Endothelial cell of umbilical vein (primary cell): ENCODE measurements at regions not wholly inside any gene's neighbourhood (a gene's known extent, or its start where the extent isn't known, plus 50 kb on each side); places are given as distances from the start of the nearest gene placed in this dataset.

Experiments
- BruUV-seq: library from RNA; stranded (reverse); fragments of 400-500 nt; replicated peaks from 2 replicates; lab custom pipeline; 2021; lab: Mats Ljungman, UMichigan
- CTCF ChIA-PET: fragments of 300-600, 350-600 bp; sonication (Branson Sonifier 250); formaldehyde crosslinking; loops from one replicate; lab custom pipeline; 2021; ENCODE audit warnings: antibody characterized with exemption, inconsistent platforms; lab: Charles Lee
- POLR2A ChIA-PET: fragments of 300-600, 350-600 bp; sonication (Branson Sonifier 250); formaldehyde crosslinking; loops from one replicate; lab custom pipeline; 2021; ENCODE audit warnings: antibody characterized with exemption, inconsistent platforms; lab: Charles Lee
- DNase-seq: peaks from one replicate; pipeline ENCODE4 v3.0.0-alpha.2; 2011; ENCODE audit warnings: low read depth, low spot score
- FAIRE-seq: peaks from 2 replicates; lab custom pipeline; 2011; peaks lifted over from hg19 to GRCh38; lab: Jason Lieb, UNC
- H2AFZ ChIP-seq: 2 replicates; pipeline ENCODE4 v1.6.0; 2012; ENCODE audit warnings: low read depth, low read length, control low read depth, inconsistent platforms
- H3K27ac ChIP-seq: 2 replicates; pipeline ENCODE4 v1.5.1; 2011; ENCODE audit warnings: low read depth, mild to moderate bottlenecking, control low read depth, low read length, moderate library complexity; ENCODE audit not compliant: insufficient read depth
- H3K27me3 ChIP-seq, 2 experiments: 2 replicates each; pipeline versions ENCODE4 v1.6.0 to v1.6.1; 2011; ENCODE audit warnings: low read length in 2 of 2, mixed read lengths in 1 of 2; ENCODE audit not compliant: control insufficient read depth in 2 of 2, insufficient read depth in 2 of 2
- H3K36me3 ChIP-seq, 2 experiments: 2 replicates in 1 of 2; 3 replicates in 1 of 2; pipeline ENCODE4 v1.5.1; 2011; ENCODE audit warnings: low read length in 2 of 2, mild to moderate bottlenecking in 1 of 2, moderate library complexity in 1 of 2; ENCODE audit not compliant: control insufficient read depth in 2 of 2, insufficient read depth in 2 of 2; ENCODE audit errors: extremely low read depth in 1 of 2
- H3K4me1 ChIP-seq: 3 replicates; pipeline ENCODE4 v1.5.1; 2011; ENCODE audit warnings: mild to moderate bottlenecking, low read length; ENCODE audit not compliant: control insufficient read depth, insufficient read depth; ENCODE audit errors: extremely low read depth
- H3K4me2 ChIP-seq: 2 replicates; pipeline ENCODE4 v1.6.1; 2011; ENCODE audit warnings: low read length, control low read depth, mixed read lengths; ENCODE audit not compliant: insufficient read depth
- H3K4me3 ChIP-seq, 3 experiments: fragments of 200-600 bp in 1 of 3; sonication (generic), shearing (Covaris generic) in 1 of 3; replicated peaks in 1 of 3; 2 replicates each; pipeline ENCODE4 v1.5.1; 2011 to 2016; ENCODE audit warnings: control low read depth in 3 of 3, low read length in 3 of 3, mild to moderate bottlenecking in 2 of 3, inconsistent platforms in 1 of 3, low read depth in 1 of 3, moderate library complexity in 1 of 3; ENCODE audit not compliant: insufficient read depth in 1 of 3
- H3K79me2 ChIP-seq: 2 replicates; pipeline ENCODE4 v1.6.0; 2012; ENCODE audit warnings: low read length, inconsistent platforms; ENCODE audit not compliant: control insufficient read depth, insufficient read depth
- H3K9ac ChIP-seq: replicated peaks from 2 replicates; pipeline ENCODE3; 2011; ENCODE audit warnings: low read length, control low read depth; ENCODE audit not compliant: insufficient read depth; ENCODE audit errors: extremely low read depth
- H3K9me1 ChIP-seq: replicated peaks from 3 replicates; pipeline ENCODE4 v1.6.0; 2011; ENCODE audit warnings: mild to moderate bottlenecking, low read length; ENCODE audit not compliant: control insufficient read depth, insufficient read depth; ENCODE audit errors: extremely low read depth
- H3K9me3 ChIP-seq: replicated peaks from 2 replicates; pipeline ENCODE4 v1.5.1; 2012; ENCODE audit warnings: low read length, inconsistent platforms; ENCODE audit not compliant: control insufficient read depth, insufficient read depth
- H4K20me1 ChIP-seq: replicated peaks from 2 replicates; pipeline ENCODE3; 2011; ENCODE audit warnings: mild to moderate bottlenecking, low read length; ENCODE audit not compliant: control insufficient read depth, insufficient read depth; ENCODE audit errors: extremely low read depth
- FOS ChIP-seq: IDR thresholded peaks from 2 replicates; pipeline ENCODE4 v1.6.1; 2011; ENCODE audit warnings: mild to moderate bottlenecking, low read length, moderate library complexity, borderline replicate concordance; ENCODE audit not compliant: insufficient read depth
- JUN ChIP-seq: IDR thresholded peaks from 2 replicates; pipeline ENCODE4 v1.6.1; 2011; ENCODE audit warnings: borderline replicate concordance, low read depth; ENCODE audit not compliant: insufficient read length, insufficient read depth
- MYC ChIP-seq: IDR thresholded peaks from one replicate; pipeline ENCODE4 v1.6.1; 2011; ENCODE audit warnings: mild to moderate bottlenecking, low read depth, low read length
- POLR2A ChIP-seq: IDR thresholded peaks from 2 replicates; pipeline ENCODE4 v1.6.1; 2012; ENCODE audit warnings: low read depth, mild to moderate bottlenecking, control low read depth, low read length
- dilution Hi-C: fragments of 300-500 bp; cut with MboI; formaldehyde crosslinking; loops from one replicate; pipeline ENCODE4 v1.15.0; 2019; ENCODE audit warnings: low sequenced_read_pairs; ENCODE audit not compliant: extremely low pct_ligation_motif_present
- intact Hi-C: fragments of 100-400 bp; cut with micrococcal nuclease; formaldehyde crosslinking; loops from one replicate; pipeline ENCODE4 v1.10.0; 2022
- TF ChIP-seq, protein P1 (sequence below): IDR thresholded peaks from 2 replicates; pipeline ENCODE4 v1.6.1; 2011; ENCODE audit not compliant: insufficient read depth, insufficient read length
- TF ChIP-seq, protein P2 (sequence below), 2 donors: IDR thresholded peaks; 1 replicate in 1 of 2; 2 replicates in 1 of 2; pipeline ENCODE4 v1.5.1; 2011; ENCODE audit warnings: low read length in 2 of 2, mild to moderate bottlenecking in 2 of 2, moderate library complexity in 2 of 2, control low read depth in 1 of 2, inconsistent platforms in 1 of 2, low read depth in 1 of 2; ENCODE audit not compliant: insufficient read depth in 1 of 2; ENCODE audit errors: extremely low read depth in 1 of 2

DNA sequence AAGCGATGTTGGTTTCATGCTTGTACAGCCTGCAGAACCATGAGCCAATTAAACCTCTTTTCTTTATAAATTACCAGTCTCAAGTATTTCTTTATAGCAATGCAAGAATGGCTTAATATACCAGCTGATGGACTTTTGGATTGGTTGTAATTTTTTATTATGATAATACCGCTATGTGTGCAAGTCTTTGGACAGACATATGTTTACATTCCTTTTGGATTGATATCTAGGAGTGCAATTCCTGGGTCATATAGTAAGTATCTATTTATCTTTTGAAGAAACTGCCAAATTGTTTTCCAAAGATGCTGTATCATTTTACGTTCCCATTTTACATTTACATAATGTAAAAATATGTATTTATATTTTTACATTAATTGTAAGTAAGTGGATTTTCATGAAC is 81.2 kb upstream of the PIP4K2A start:
- Histone ChIP-seq H3K27me3 (peaks cover 8% of the 10 kb centered on the region in 2 experiments), H3K36me3 (no peaks in the 10 kb centered on the region), H3K4me3 (no peak overlapping the region), H3K9me1 (no peaks in the 10 kb centered on the region), H3K9me3 (no peaks in the 10 kb centered on the region), H2AFZ (no peak overlapping the region), H3K4me2 (no peak overlapping the region), H3K9ac (no peak overlapping the region), H3K27ac (no peak overlapping the region), H3K4me1 (no peaks in the 10 kb centered on the region), H3K79me2 (no peaks in the 10 kb centered on the region), H4K20me1 (no peaks in the 10 kb centered on the region)
- DNase-seq: no peak
- no TSS peak for BruUV-seq
- no peak for TF ChIP-seq POLR2A
- TF ChIP-seq JUN: no peak
- TF ChIP-seq FOS: no peak
- POLR2A ChIA-PET: interaction anchor here (0.6 kb wide), 1 partner anchor 117 kb away, joined by 3 read pairs; no protein-coding TSS in a partner anchor
- FAIRE-seq: no peak
- dilution Hi-C loops: no loop called here
- CTCF ChIA-PET: interaction anchor here (1.1 to 1.2 kb wide), 2 partner anchors 11 to 221 kb away, joined by 3 read pairs; no protein-coding TSS in a partner anchor
- intact Hi-C loops: no loop called here

DNA sequence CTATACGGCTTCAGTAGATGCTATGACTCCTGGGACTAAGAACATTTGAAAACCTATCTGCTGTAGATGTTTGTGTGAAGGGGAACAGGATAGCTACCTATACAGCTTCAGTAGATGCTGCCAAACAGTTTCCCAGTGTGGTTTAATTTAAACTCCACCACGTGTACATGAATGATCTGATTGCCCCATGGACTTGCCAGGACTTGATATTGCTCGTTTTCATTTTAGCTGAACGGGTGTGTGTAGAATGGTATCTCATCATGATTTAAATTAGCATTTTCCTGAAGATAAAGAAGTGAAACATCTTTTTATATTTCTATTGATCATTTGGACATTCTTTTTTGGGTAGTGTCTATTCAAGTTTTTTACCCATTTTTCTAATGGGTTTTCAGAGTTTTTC is 77.8 kb upstream of the PIP4K2A start:
- Histone ChIP-seq H3K27me3 (peaks cover 6 to 7% of the 10 kb centered on the region in 2 experiments), H3K36me3 (no peaks in the 10 kb centered on the region), H2AFZ (no peak overlapping the region), H3K9me3 (no peaks in the 10 kb centered on the region), H3K4me1 (no peaks in the 10 kb centered on the region), H3K9me1 (no peaks in the 10 kb centered on the region), H3K9ac (no peak overlapping the region), H3K27ac (no peak overlapping the region), H3K79me2 (no peaks in the 10 kb centered on the region), H4K20me1 (no peaks in the 10 kb centered on the region), H3K4me3 (no peak overlapping the region), H3K4me2 (no peak overlapping the region)
- no TSS peak for BruUV-seq
- POLR2A ChIA-PET: interaction anchor here (0.5 kb wide), 1 partner anchor 37 kb away, joined by 3 read pairs; no protein-coding TSS in a partner anchor
- DNase-seq: no peak
- TF ChIP-seq, protein P1, sequence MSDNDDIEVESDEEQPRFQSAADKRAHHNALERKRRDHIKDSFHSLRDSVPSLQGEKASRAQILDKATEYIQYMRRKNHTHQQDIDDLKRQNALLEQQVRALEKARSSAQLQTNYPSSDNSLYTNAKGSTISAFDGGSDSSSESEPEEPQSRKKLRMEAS: no peak
- TF ChIP-seq FOS (no peak), MYC (no peak)
- TF ChIP-seq, protein P2, sequence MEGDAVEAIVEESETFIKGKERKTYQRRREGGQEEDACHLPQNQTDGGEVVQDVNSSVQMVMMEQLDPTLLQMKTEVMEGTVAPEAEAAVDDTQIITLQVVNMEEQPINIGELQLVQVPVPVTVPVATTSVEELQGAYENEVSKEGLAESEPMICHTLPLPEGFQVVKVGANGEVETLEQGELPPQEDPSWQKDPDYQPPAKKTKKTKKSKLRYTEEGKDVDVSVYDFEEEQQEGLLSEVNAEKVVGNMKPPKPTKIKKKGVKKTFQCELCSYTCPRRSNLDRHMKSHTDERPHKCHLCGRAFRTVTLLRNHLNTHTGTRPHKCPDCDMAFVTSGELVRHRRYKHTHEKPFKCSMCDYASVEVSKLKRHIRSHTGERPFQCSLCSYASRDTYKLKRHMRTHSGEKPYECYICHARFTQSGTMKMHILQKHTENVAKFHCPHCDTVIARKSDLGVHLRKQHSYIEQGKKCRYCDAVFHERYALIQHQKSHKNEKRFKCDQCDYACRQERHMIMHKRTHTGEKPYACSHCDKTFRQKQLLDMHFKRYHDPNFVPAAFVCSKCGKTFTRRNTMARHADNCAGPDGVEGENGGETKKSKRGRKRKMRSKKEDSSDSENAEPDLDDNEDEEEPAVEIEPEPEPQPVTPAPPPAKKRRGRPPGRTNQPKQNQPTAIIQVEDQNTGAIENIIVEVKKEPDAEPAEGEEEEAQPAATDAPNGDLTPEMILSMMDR (IDR thresholded peaks at IDR 0.05; ENCODE audit: extremely low read depth in 1 of 2, insufficient read depth in 1 of 2, low read depth in 1 of 2, low read length in 2 of 2): no peak
- CTCF ChIA-PET: no interaction called here
- dilution Hi-C loops: no loop called here
- intact Hi-C loops: no loop called here
- no peak for FAIRE-seq
